Mucosa of descending colon (tissue), 3 donors: ENCODE measurements at regions not wholly inside any gene's neighbourhood (a gene's known extent, or its start where the extent isn't known, plus 50 kb on each side); places are given as distances from the start of the nearest gene placed in this dataset.

Experiments
- ATAC-seq: fragments of 200-7000 bp; cut with Tn5 transposase; one replicate; pipeline ENCODE4 v1.9.1; 2020; ENCODE audit warnings: mild to moderate bottlenecking, moderate library complexity
- DNase-seq, 3 donors: peaks; one replicate each; pipeline ENCODE4 v3.0.0-alpha.2; 2020
- H3K36me3 ChIP-seq: fragments of 200-600 bp; one replicate; pipeline ENCODE4 v1.8.0; 2021; ENCODE audit warnings: low read depth, mild to moderate bottlenecking
- H3K4me1 ChIP-seq: fragments of 200-600 bp; one replicate; pipeline ENCODE4 v1.8.0; 2021; ENCODE audit warnings: low read depth, mild to moderate bottlenecking
- H3K4me3 ChIP-seq: fragments of 200-600 bp; one replicate; pipeline ENCODE4 v1.8.0; 2021; ENCODE audit warnings: mild to moderate bottlenecking
- H3K9me3 ChIP-seq: fragments of 200-600 bp; one replicate; pipeline ENCODE4 v1.8.0; 2021; ENCODE audit warnings: mild to moderate bottlenecking
- intact Hi-C, 2 donors: fragments of 100-400 bp; cut with DNase I in 1 of 2; cut with micrococcal nuclease in 1 of 2; formaldehyde crosslinking; loops; one replicate each; pipeline versions ENCODE4 v1.11.0 to v1.11.1; 2022; cut with DNase I, micrococcal nuclease
- TF ChIP-seq, protein P1 (sequence below): fragments of 200-600 bp; IDR thresholded peaks from one replicate; pipeline ENCODE4 v1.8.0; 2022; ENCODE audit warnings: antibody characterized with exemption, mild to moderate bottlenecking
- donor health status: DM: no; HTN: no; CAD: no; lungs with moderate emphysema.
- donor health status: DM: no; HTN: no; CAD: no.
- donor health status: DM: no; HTN: yes; CAD: no.

DNA sequence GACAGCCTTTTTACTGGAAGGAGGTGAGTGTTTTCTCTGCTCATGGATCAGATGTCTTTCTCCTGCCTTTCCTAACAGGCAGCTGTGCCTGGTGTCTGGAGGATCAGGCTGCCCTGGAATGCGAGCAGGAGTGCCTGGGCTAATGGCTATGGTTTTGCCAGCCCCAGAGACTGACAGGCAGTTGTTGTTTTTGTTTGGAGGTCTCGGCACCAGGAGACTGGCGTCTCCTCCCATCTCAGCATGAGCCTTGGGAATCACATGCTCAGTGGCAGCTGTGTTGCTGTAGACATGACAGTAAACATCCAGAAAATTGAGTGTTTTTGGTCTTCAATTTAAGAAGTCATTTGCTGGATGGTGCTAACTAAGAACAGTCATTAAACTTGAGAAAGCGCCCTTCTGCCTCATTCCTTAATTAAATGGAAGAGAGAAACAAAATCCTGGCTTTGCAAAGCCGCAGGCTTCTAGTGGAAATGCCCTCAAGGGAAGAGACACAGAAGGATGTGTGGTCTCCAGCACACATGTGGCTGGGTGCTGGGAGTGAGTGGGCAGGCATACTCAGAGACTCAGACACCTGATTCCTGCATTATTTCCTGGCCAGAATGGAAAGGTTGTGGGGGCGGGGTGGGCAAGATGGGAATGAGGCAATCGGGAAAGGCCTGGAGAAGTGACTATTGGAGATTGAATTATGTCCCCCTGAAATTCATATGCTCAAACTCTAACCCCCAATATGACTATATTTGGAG is 97.0 kb upstream of the NMNAT3 start:
- intact Hi-C loops, result no loop called here
- DNase-seq, result no peak
- TF ChIP-seq, protein P1, sequence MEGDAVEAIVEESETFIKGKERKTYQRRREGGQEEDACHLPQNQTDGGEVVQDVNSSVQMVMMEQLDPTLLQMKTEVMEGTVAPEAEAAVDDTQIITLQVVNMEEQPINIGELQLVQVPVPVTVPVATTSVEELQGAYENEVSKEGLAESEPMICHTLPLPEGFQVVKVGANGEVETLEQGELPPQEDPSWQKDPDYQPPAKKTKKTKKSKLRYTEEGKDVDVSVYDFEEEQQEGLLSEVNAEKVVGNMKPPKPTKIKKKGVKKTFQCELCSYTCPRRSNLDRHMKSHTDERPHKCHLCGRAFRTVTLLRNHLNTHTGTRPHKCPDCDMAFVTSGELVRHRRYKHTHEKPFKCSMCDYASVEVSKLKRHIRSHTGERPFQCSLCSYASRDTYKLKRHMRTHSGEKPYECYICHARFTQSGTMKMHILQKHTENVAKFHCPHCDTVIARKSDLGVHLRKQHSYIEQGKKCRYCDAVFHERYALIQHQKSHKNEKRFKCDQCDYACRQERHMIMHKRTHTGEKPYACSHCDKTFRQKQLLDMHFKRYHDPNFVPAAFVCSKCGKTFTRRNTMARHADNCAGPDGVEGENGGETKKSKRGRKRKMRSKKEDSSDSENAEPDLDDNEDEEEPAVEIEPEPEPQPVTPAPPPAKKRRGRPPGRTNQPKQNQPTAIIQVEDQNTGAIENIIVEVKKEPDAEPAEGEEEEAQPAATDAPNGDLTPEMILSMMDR, result no peak

DNA sequence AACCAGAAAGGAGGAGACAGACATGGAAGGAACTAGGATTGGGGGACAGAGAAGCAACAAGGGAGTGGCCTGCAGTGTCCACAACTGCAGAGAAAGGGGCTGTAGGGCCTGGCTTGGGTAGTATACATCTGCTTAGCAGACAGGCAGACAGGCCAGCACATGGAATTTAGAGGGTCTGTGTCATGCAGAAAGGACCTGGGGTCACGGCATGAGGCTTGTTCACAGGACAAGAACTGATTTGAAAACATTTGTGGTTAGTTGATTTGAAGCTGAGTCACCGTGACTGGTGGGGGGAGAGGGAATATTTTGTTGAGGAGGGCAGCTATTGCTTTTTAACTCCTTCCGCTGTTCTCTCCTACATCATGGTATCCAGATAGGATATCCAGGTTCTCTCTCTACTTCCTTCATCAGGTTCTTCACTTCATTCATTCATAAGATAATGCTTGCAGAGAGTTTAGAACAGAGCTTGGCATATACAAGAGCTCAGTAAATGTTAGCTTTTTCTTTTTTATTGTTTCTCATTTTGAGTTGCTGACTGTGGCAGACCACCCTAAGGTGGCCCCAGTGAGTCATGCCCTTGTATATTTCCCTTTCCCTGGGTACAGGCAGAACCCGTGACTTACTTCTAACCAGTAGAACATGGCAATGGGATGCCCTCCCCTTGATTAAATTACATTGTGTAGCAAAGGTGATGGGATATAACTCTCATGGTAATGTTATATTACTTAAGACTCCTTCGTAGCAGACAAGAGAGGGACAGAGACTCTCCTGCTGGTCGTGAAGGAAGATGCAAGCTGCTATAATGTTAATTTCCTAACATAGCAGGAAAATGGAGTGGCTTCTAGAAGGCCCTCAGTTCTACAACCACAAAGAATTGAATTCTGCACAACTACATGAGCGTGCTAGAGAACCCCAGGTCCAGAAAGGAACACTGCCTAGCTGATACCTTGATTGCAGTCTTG is 95.0 kb upstream of the NMNAT3 start:
- Histone ChIP-seq H3K4me1 (peaks cover 5% of the 10 kb centered on the region), H3K36me3 (no peaks in the 10 kb centered on the region), H3K4me3 (no peak overlapping the region), H3K9me3 (no peaks in the 10 kb centered on the region)
- intact Hi-C loops, result no loop called here
- DNase-seq (no peak), ATAC-seq (no peak)
- TF ChIP-seq, protein P1, result no peak

More for the DNA sequence above, 97.0 kb upstream of the NMNAT3 start:
- ATAC-seq, result peak; percentile 15
- Histone ChIP-seq H3K4me1 (peaks cover 5% of the 10 kb centered on the region), H3K9me3 (no peaks in the 10 kb centered on the region), H3K36me3 (no peaks in the 10 kb centered on the region), H3K4me3 (no peak overlapping the region)

DNA sequence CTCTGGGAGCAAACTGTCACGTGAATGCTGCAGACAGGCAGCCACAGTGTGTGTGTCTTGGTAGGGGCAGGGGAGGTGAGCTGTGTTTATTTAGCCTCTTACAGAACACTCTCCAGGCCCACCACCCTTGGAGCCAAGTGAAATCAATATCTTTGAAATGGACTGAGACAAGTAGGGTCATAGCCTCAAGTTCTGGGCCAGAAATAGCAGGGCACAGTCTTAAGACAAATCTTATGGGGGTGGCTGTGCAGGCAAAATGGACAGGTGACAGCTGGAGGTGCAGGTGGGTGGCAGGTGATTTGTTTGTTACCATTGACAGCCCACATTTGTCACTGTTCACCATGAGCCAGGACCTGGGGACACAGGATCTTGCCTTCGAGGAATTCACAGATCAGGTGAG is 93.6 kb upstream of the NMNAT3 start:
- peaks cover 5% of the 10 kb centered on the region for H3K4me1 ChIP-seq
- TF ChIP-seq, protein P1, result no peak
- intact Hi-C loops, result no loop called here
- no peaks in the 10 kb centered on the region for H3K36me3 ChIP-seq
- no peak for DNase-seq
- H3K4me3 ChIP-seq, result no peak overlapping the region
- H3K9me3 ChIP-seq, result no peaks in the 10 kb centered on the region
- ATAC-seq, result no peak

DNA sequence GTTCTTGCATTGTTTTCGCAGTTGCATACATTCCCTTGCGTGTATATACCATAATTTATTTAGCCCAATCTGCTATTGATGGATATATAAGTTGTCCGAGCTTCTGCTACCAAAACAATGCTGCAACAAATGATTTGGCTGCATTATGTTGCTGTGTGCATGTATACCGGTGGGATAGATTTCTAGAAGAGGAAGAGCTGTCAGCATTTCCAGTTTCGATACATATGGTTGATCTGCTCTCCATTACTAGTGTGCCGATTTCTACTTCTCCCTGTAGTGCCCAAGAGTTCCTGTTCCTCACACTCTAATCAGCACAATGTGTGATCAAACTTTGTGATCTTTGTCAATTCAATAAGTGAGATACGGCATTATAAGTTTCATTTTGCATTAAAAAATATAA is 92.8 kb upstream of the NMNAT3 start:
- no peaks in the 10 kb centered on the region for H3K36me3 ChIP-seq
- TF ChIP-seq, protein P1, result no peak

DNA sequence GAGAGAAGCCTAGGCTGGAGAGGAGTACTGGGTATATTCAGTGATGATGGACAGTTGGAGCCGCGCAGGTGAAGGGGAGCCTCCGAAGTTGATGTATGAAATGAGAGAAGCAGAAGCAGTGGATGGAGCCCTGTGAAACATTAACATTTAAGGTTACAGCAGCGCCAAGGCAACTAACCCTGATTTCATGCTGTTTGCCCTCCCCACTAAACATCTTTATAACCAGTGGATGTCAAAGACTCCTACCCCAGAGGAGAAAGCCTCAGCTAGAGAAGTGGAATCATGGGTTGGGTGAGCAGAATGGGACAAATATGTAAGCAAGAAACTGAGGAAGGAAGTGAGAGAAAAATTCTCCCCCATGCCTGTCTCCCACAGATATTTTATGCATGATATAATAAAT is 92.0 kb upstream of the NMNAT3 start:
- Histone ChIP-seq H3K9me3 (no peaks in the 10 kb centered on the region), H3K4me3 (no peak overlapping the region), H3K4me1 (no peaks in the 10 kb centered on the region), H3K36me3 (no peaks in the 10 kb centered on the region)
- DNase-seq, result no peak
- intact Hi-C loops, result no loop called here
- ATAC-seq, result no peak
- TF ChIP-seq, protein P1, result no peak

More for the DNA sequence above, 92.8 kb upstream of the NMNAT3 start:
- ATAC-seq (no peak), DNase-seq (no peak)
- H3K4me1 ChIP-seq, result peaks cover 2% of the 10 kb centered on the region
- H3K4me3 ChIP-seq, result no peak overlapping the region
- H3K9me3 ChIP-seq, result no peaks in the 10 kb centered on the region
- intact Hi-C loops, result no loop called here
